ENCODE measurements at regions not wholly inside any gene's neighbourhood (a gene's known extent, or its start where the extent isn't known, plus 50 kb on each side); places are given as distances from the start of the nearest gene placed in this dataset.

GRCh38 chr10:18735711-18736110, 76.5 kb downstream of the ARL5B start:
- no peak overlapping the region for H3K4me3 Mint-ChIP-seq
- intact Hi-C loops (cut with micrococcal nuclease) = no loop called here
- H3K9me3 Mint-ChIP-seq = no peaks in the 10 kb centered on the region
- ChIA-PET POLR2A (no interaction called here), CTCF (no interaction called here)
- no peaks in the 10 kb centered on the region for H3K27me3 Mint-ChIP-seq
- H3K36me3 Mint-ChIP-seq = no peaks in the 10 kb centered on the region
- H3K27ac Mint-ChIP-seq = no peak overlapping the region
- no peaks in the 10 kb centered on the region for H3K4me1 Mint-ChIP-seq (ENCODE audit: low read depth)
- no peak for DNase-seq

GRCh38 chr10:18737236-18737635, 78.0 kb downstream of the ARL5B start:
- CTCF ChIA-PET = no interaction called here
- H3K4me3 Mint-ChIP-seq = no peak overlapping the region
- POLR2A ChIA-PET = no interaction called here
- H3K27me3 Mint-ChIP-seq = no peaks in the 10 kb centered on the region
- no peak overlapping the region for H3K27ac Mint-ChIP-seq
- no peaks in the 10 kb centered on the region for H3K4me1 Mint-ChIP-seq (ENCODE audit: low read depth)
- peaks cover 4% of the 10 kb centered on the region for H3K9me3 Mint-ChIP-seq
- no peak for DNase-seq
- intact Hi-C loops (cut with micrococcal nuclease) = no loop called here
- H3K36me3 Mint-ChIP-seq = no peaks in the 10 kb centered on the region

GRCh38 chr10:18737841-18738240, 78.6 kb downstream of the ARL5B start:
- ChIA-PET CTCF (no interaction called here), POLR2A (no interaction called here)
- Mint-ChIP-seq H3K4me3 (no peak overlapping the region), H3K27ac (no peak overlapping the region), H3K4me1 (ENCODE audit: low read depth) (no peaks in the 10 kb centered on the region), H3K27me3 (no peaks in the 10 kb centered on the region), H3K36me3 (no peaks in the 10 kb centered on the region), H3K9me3 (peaks cover 4% of the 10 kb centered on the region)
- no peak for DNase-seq
- intact Hi-C loops (cut with micrococcal nuclease) = no loop called here

- H3K4me3 Mint-ChIP-seq = no peak overlapping the region
- POLR2A ChIA-PET = no interaction called here
- intact Hi-C loops (cut with micrococcal nuclease) = no loop called here
These were observed 79.6 kb downstream of the ARL5B start for GRCh38 chr10:18738835-18739234.

GRCh38 chr10:18743926-18744325, 84.7 kb downstream of the ARL5B start:
- H3K27ac Mint-ChIP-seq = no peak overlapping the region
- ChIA-PET POLR2A (no interaction called here), CTCF (no interaction called here)
- intact Hi-C loops (cut with micrococcal nuclease) = no loop called here
- H3K4me3 Mint-ChIP-seq = no peak overlapping the region
- peaks cover 13% of the 10 kb centered on the region for H3K9me3 Mint-ChIP-seq
- no peaks in the 10 kb centered on the region for H3K27me3 Mint-ChIP-seq
- H3K36me3 Mint-ChIP-seq = no peaks in the 10 kb centered on the region
- DNase-seq = no peak
- no peaks in the 10 kb centered on the region for H3K4me1 Mint-ChIP-seq (ENCODE audit: low read depth)

More at GRCh38 chr10:18738835-18739234, 79.6 kb downstream of the ARL5B start:
- H3K9me3 Mint-ChIP-seq = peaks cover 4% of the 10 kb centered on the region
- H3K36me3 Mint-ChIP-seq = no peaks in the 10 kb centered on the region
- H3K27ac Mint-ChIP-seq = no peak overlapping the region
- no peaks in the 10 kb centered on the region for H3K4me1 Mint-ChIP-seq (ENCODE audit: low read depth)
- no peak for DNase-seq
- CTCF ChIA-PET = no interaction called here
- no peaks in the 10 kb centered on the region for H3K27me3 Mint-ChIP-seq

- H3K27me3 Mint-ChIP-seq = peaks cover 6% of the 10 kb centered on the region
- CTCF ChIA-PET = no interaction called here
- no peaks in the 10 kb centered on the region for H3K9me3 Mint-ChIP-seq
- no peak overlapping the region for H3K27ac Mint-ChIP-seq
- H3K36me3 Mint-ChIP-seq = no peaks in the 10 kb centered on the region
- no peaks in the 10 kb centered on the region for H3K4me1 Mint-ChIP-seq (ENCODE audit: low read depth)
- no peak overlapping the region for H3K4me3 Mint-ChIP-seq
- POLR2A ChIA-PET = no interaction called here
- DNase-seq = no peak
- intact Hi-C loops (cut with micrococcal nuclease) = no loop called here
These were observed 94.2 kb downstream of the ARL5B start for GRCh38 chr10:18753312-18753895.

GRCh38 chr10:18759575-18759974, 100.3 kb downstream of the ARL5B start:
- intact Hi-C loops (cut with micrococcal nuclease) = no loop called here
- no peak overlapping the region for H3K27ac Mint-ChIP-seq
- no peaks in the 10 kb centered on the region for H3K27me3 Mint-ChIP-seq
- POLR2A ChIA-PET = no interaction called here
- H3K36me3 Mint-ChIP-seq = no peaks in the 10 kb centered on the region
- H3K4me3 Mint-ChIP-seq = no peak overlapping the region
- no peak for DNase-seq
- H3K9me3 Mint-ChIP-seq = no peaks in the 10 kb centered on the region
- H3K4me1 Mint-ChIP-seq (ENCODE audit: low read depth) = no peaks in the 10 kb centered on the region
- CTCF ChIA-PET = no interaction called here

GRCh38 chr10:18760836-18761235, 101.6 kb downstream of the ARL5B start:
- ChIA-PET CTCF (no interaction called here), POLR2A (no interaction called here)
- Mint-ChIP-seq H3K4me3 (no peak overlapping the region), H3K4me1 (ENCODE audit: low read depth) (no peaks in the 10 kb centered on the region), H3K9me3 (no peaks in the 10 kb centered on the region), H3K27ac (no peak overlapping the region), H3K27me3 (no peaks in the 10 kb centered on the region), H3K36me3 (no peaks in the 10 kb centered on the region)
- intact Hi-C loops (cut with micrococcal nuclease) = no loop called here
- DNase-seq = no peak

- Mint-ChIP-seq H3K27me3 (no peaks in the 10 kb centered on the region), H3K27ac (no peak overlapping the region), H3K4me3 (no peak overlapping the region), H3K36me3 (no peaks in the 10 kb centered on the region), H3K9me3 (no peaks in the 10 kb centered on the region), H3K4me1 (ENCODE audit: low read depth) (no peaks in the 10 kb centered on the region)
- POLR2A ChIA-PET = no interaction called here
- CTCF ChIA-PET = no interaction called here
- intact Hi-C loops (cut with micrococcal nuclease) = no loop called here
- DNase-seq = no peak
These were observed 108.8 kb downstream of the ARL5B start for GRCh38 chr10:18767981-18768380.

- no peaks in the 10 kb centered on the region for H3K27me3 Mint-ChIP-seq
- intact Hi-C loops (cut with micrococcal nuclease) = no loop called here
- no peaks in the 10 kb centered on the region for H3K9me3 Mint-ChIP-seq
- no peaks in the 10 kb centered on the region for H3K36me3 Mint-ChIP-seq
- CTCF ChIA-PET = no interaction called here
- H3K4me3 Mint-ChIP-seq = no peak overlapping the region
- POLR2A ChIA-PET = no interaction called here
- DNase-seq = no peak
- no peaks in the 10 kb centered on the region for H3K4me1 Mint-ChIP-seq (ENCODE audit: low read depth)
- no peak overlapping the region for H3K27ac Mint-ChIP-seq
These were observed 113.9 kb downstream of the ARL5B start for GRCh38 chr10:18773180-18773579.

- no peaks in the 10 kb centered on the region for H3K4me1 Mint-ChIP-seq (ENCODE audit: low read depth)
- no peaks in the 10 kb centered on the region for H3K36me3 Mint-ChIP-seq
- intact Hi-C loops (cut with micrococcal nuclease) = no loop called here
- H3K9me3 Mint-ChIP-seq = no peaks in the 10 kb centered on the region
- no peak overlapping the region for H3K4me3 Mint-ChIP-seq
- CTCF ChIA-PET = no interaction called here
- no peaks in the 10 kb centered on the region for H3K27me3 Mint-ChIP-seq
- POLR2A ChIA-PET = no interaction called here
- H3K27ac Mint-ChIP-seq = no peak overlapping the region
- no peak for DNase-seq
These were observed 118.0 kb downstream of the ARL5B start for GRCh38 chr10:18777258-18777657.

- Mint-ChIP-seq H3K4me1 (ENCODE audit: low read depth) (no peaks in the 10 kb centered on the region), H3K4me3 (no peak overlapping the region), H3K27ac (no peak overlapping the region), H3K9me3 (peaks cover 6% of the 10 kb centered on the region), H3K27me3 (no peaks in the 10 kb centered on the region), H3K36me3 (no peaks in the 10 kb centered on the region)
- intact Hi-C loops (cut with micrococcal nuclease) = no loop called here
- ChIA-PET CTCF (no interaction called here), POLR2A (no interaction called here)
- no peak for DNase-seq
These were observed 127.2 kb downstream of the ARL5B start for GRCh38 chr10:18786478-18786877.

- no peak overlapping the region for H3K27ac Mint-ChIP-seq
- intact Hi-C loops (cut with micrococcal nuclease) = no loop called here
- peaks cover 6% of the 10 kb centered on the region for H3K9me3 Mint-ChIP-seq
- no peak for DNase-seq
- H3K27me3 Mint-ChIP-seq = no peaks in the 10 kb centered on the region
- no peaks in the 10 kb centered on the region for H3K36me3 Mint-ChIP-seq
- no peak overlapping the region for H3K4me3 Mint-ChIP-seq
- POLR2A ChIA-PET = no interaction called here
- CTCF ChIA-PET = no interaction called here
- no peaks in the 10 kb centered on the region for H3K4me1 Mint-ChIP-seq (ENCODE audit: low read depth)
These were observed 134.7 kb downstream of the ARL5B start for GRCh38 chr10:18793951-18794350.

GRCh38 chr10:18795549-18795948, 136.3 kb downstream of the ARL5B start:
- Mint-ChIP-seq H3K27ac (no peak overlapping the region), H3K27me3 (no peaks in the 10 kb centered on the region), H3K4me3 (no peak overlapping the region), H3K4me1 (ENCODE audit: low read depth) (no peaks in the 10 kb centered on the region), H3K9me3 (no peaks in the 10 kb centered on the region), H3K36me3 (no peaks in the 10 kb centered on the region)
- intact Hi-C loops (cut with micrococcal nuclease) = no loop called here
- DNase-seq = no peak
- ChIA-PET POLR2A (no interaction called here), CTCF (no interaction called here)

All from activated CD4-positive, alpha-beta memory T cell treated with anti-CD3 and anti-CD28 coated beads for 36 hours (primary cell).